Dermis microvascular lymphatic vessel endothelial cell (primary cell): ENCODE measurements at regions not wholly inside any gene's neighbourhood (a gene's known extent, or its start where the extent isn't known, plus 50 kb on each side); places are given as distances from the start of the nearest gene placed in this dataset.
A peak's percentile ranks its signal among the peaks of the same experiment; 100 is the strongest.
"Not testable (repeated sequence)": the region's sequence is repeated elsewhere in the genome, so short reads cannot be mapped to it uniquely, and the experiment has no call there.

ENCODE experiments used
- DNase-seq, 2 donors: peaks; one replicate each; pipeline versions ENCODE4 v3.0.0 to v3.0.0-alpha.2; 2010; ENCODE audit warnings: low read depth in 2 of 2

GRCh38 chr2:132220589-132220988 lies 58.8 kb upstream of the ANKRD30BL start:
- not testable (repeated sequence) for DNase-seq

DNA sequence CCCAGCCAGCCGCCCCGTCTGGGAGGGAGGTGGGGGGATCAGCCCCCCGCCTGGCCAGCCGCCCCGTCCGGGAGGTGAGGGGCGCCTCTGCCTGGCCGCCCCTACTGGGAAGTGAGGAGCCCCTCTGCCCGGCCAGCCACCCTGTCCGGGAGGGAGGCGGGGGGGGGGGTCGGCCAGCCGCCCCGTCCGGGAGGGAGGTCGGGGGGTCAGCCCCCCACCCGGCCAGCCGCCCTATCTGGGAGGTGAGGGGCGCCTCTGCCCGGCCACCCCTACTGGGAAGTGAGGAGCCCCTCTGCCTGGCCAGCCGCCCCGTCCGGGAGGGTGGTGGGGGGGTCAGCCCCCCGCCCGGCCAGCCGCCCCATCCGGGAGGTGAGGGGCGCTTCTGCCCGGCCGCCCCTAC lies 60.1 kb upstream of the ANKRD30BL start:
- not testable (repeated sequence) for DNase-seq

DNA sequence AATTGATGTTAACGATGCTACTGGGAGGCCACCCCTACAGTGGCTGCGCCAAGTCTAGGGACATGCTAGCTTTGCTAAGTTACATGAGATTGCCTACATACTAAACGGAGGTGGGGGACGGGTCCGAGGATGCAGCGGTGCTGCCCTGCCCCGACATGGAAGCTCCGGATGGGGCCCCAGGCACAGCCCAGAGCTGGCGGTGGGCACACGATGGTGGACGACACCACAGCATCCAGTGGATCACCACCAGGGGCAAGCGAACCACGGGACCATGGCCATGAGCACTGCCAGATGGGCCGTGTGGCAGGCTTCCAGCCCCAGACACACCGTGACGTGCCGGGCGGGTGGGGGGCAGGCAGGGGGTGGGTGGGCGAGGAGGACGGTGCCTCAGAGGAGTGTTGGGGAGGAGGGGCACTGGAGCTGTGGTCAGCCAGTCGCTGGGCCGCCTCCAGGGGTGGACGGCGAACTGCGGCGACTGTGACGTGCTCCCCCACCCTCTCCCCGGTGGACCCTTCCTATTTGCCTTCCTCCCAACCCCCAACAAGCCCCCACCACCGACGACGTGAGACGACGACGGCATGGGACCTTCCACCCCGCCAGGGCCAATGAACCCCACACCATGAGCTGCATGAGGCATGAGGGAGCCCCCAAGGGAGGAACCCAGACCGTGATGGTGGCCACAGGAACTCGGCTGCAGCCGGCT lies 90.6 kb upstream of the ANKRD30BL start:
- DNase-seq, result no peak

GRCh38 chr2:132252894-132253264 lies 91.1 kb upstream of the ANKRD30BL start:
- DNase-seq, result no peak

GRCh38 chr2:132253496-132254305 lies 91.9 kb upstream of the ANKRD30BL start:
- DNase-seq, result no peak

DNA sequence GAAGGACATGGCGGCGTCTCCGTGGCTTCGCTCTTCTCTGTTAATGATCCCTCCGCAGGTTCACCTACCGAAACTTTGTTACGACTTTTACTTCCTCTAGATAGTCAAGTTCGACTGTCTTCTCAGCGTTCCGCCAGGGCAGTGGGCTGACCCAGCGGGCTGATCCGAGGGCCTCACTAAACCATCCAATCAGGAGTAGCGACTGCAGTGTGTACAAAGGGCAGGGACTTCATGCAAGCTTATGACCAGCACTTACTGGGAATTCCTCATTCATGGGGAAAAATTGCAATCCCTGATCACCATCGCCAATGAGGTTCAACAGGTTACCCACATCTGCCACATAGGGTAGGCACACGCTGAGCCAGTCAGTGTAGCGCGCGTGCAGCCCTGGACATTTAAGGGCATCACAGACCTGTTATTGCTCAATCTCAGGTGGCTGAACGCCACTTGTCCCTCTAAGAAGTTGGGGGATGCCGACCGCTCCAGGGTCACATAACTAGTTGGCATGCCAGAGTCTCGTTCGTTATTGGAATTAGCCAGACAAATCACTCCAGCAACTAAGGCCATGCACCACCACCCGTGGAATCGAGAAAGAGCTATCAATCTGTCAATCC lies 92.7 kb upstream of the ANKRD30BL start:
- DNase-seq, result not testable (repeated sequence)

DNA sequence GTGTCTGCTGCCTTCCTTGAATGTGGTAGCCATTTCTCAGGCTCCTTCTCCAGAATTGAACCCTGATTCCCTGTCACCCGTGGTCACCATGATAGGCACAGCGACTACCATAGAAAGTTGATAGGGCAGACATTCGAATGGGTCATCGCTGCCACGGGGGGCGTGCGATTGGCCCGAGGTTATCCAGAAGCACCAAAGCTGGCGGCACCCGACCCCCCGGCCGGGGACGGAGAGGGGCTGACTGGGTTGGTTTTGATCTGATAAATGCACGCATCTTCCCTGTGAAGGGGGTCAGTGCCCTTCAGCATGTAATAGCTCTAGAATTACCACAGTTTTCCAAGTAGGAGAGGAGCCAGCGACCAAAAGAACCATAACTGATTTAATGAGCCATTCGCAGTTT lies 94.0 kb upstream of the ANKRD30BL start:
- DNase-seq, result no peak

DNA sequence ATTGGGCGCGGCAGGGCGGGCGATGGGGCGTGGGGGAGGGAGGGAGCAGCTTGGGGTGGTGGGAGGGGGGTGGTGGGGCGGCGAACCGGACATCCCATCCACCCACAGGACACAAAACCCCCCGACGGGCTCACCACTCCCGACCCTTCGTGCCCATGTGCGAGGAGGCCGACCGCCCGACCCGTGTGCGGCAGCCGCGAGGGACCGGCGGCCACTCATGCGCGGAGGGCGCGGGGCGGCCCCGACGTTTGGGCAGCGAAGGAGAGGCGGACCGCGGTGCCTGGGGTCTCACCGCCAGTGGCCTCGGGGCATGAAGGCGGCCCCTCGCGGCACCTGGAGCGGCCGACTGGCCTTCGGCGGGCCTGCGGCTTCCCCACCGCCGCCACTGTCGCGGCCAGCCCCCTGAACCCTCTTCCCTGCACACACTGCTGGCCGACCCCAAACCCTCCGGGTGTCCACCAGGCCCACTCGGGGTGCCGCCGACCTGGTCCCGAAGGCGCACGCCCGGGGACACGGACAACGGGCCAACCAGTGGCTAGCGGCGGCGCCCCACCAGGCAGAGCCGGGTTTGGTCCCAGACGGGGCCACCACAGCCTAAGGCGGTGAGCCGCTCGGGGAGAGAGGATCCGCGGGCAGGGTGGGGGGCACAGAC lies 94.6 kb upstream of the ANKRD30BL start:
- no peak for DNase-seq

GRCh38 chr2:132256903-132257300 lies 95.2 kb upstream of the ANKRD30BL start:
- DNase-seq, result not testable (repeated sequence)

GRCh38 chr2:132257301-132258171 lies 95.8 kb upstream of the ANKRD30BL start:
- DNase-seq, result not testable (repeated sequence)

DNA sequence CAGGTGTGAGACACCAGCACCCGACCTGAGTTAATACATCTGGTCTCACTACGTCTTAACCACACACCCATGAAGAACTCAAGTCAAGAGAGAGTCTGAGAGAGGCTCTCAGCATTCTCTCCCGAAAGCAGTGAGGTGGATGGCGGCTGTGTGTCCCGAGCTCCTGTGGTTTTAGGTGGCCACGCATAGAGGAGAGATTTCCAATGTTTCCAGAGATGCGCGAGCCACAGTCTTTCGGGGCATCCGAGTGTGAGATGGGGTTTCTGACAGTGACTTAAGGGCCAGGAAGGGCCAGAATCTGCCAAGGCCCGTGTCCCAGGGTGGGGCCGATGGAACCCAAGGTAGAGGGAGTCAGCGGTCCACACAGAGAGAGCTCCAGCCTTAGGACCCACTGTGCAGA lies 97.5 kb upstream of the ANKRD30BL start:
- DNase-seq, result not testable (repeated sequence)

DNA sequence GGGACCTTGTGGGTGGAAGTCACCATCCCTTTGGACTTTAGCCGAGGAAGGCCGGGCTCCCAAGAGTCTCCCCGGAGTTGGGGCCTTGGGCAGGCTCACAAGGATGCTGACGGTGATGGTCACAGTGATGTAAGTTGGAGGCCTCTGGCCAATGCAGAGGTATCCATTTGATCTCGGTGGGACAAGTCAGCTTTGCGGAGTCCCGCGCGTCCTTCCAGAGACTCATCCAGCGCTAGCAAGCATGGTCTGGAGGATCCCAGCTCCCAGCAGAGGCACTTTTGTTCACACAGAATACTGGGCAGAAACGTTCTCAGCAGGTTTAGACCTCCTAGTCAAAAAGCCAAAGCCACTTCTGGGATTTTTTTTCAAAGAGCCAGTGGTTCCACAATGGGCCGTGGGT lies 103.8 kb upstream of the ANKRD30BL start:
- not testable (repeated sequence) for DNase-seq

DNA sequence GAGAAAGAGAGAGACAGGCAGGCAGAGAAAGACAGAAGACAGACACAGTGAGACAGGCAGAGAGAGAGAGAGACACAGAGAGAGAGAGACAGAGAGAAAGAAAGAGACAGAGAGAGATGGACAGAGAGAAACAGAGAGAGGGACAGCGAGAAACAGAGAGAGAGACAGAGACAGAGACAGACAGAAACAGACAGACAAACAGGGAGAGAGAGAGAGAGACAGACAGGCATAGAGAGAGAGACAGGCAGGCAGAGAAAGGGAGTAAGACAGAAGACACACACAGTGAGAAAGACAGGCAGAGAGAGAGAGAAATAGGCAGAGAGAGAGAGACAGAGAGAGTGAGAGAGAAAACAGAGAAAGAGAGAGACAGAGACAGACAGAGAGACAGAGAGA lies 105.3 kb upstream of the ANKRD30BL start:
- DNase-seq, result no peak

DNA sequence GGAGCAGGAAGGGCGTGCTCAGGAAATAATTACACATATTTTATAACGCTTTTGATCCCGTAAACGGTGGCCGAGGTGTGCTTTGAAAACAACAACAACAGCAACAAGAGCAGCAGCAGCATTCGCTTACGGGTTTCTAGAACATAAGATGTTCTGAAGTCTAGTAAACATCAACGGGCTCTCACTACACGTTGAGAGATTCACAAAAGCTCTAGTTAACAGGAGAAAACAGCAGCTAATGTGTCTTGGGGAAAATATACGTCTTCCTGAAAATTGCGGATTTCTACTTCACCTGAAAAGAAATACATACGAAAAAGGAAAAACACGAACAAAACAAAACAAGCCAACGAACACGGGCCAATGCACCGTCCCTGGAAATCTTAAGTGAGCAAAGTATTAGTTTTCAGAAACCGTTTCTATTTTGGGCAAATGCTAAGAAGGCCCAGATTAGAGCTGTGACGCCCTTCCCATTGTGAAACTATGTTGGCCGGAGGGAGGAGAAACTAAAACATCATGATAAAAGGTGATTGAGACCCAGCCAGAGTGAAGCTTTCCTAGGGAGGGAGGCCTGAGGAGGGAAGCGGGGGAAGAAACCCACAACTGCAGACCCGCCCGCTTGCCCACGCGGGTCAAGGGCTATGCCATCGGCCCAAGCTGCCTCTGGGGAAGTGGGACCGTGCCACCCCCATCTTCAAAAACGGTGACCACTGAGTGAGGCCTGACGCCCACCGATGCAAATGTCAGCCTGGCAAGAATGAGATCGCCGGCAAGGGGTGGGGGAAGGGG lies 105.9 kb upstream of the ANKRD30BL start:
- not testable (repeated sequence) for DNase-seq

GRCh38 chr2:132268284-132268976 lies 106.7 kb upstream of the ANKRD30BL start:
- peak; percentile 3 to 49 for DNase-seq

- DNase-seq, result no peak
These were observed 107.3 kb upstream of the ANKRD30BL start for GRCh38 chr2:132268977-132269523.

DNA sequence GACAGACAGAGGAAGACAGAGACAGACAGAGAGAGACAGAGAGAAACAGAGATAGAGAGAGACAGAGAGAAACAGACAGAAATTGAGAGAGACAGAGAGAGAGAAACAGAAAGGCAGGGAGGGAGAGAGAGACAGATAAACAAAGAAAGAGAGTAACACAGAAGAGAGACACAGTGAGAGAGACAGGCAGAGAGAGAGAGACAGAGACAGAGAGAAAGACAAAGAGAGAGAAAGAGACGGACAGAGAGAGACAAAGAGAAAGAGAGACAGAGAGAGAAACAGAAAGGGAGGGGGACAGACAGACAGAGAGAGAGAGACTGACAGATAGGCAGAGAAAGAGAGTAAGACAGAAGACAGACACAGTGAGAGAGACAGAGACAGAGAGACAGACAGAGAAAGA lies 108.5 kb upstream of the ANKRD30BL start:
- no peak for DNase-seq

- no peak for DNase-seq
These were observed 109.3 kb upstream of the ANKRD30BL start for GRCh38 chr2:132270981-132271546.

DNA sequence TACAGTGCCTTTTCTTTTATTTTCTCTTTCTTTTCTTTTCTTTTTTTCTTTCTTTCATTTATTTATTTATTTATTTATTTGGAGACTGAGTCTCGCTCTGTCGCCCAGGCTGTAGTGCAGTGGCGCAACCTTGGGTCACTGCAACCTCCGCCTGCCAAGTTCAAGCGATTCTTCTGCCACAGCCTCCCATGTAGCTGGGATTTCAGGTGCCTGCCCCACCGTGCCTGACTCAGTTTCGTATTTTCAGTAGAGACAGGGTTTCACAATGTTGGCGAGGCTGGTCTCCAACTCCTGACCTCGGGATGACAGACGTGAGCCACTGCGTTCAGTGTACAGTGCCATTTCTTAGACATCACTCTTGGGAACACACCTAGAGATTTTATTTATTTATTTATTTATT lies 110.0 kb upstream of the ANKRD30BL start:
- not testable (repeated sequence) for DNase-seq
